H1 (cell line): ENCODE measurements at regions not wholly inside any gene's neighbourhood (a gene's known extent, or its start where the extent isn't known, plus 50 kb on each side); places are given as distances from the start of the nearest gene placed in this dataset.
A peak's percentile ranks its signal among the peaks of the same experiment; 100 is the strongest.

ENCODE experiments used
- CEBPB ChIP-seq: IDR thresholded peaks from 2 replicates; pipeline ENCODE4 v1.6.1; 2012; ENCODE audit warnings: low read depth, low read length
- CTBP2 ChIP-seq: IDR thresholded peaks from 2 replicates; pipeline ENCODE4 v1.7.0; 2011; ENCODE audit warnings: borderline replicate concordance, mild to moderate bottlenecking, moderate library complexity, mixed read lengths, low read length; ENCODE audit not compliant: insufficient read depth, insufficient read length
- EP300 ChIP-seq, 2 experiments: IDR thresholded peaks; 1 replicate in 1 of 2; 2 replicates in 1 of 2; pipeline ENCODE4 v1.6.1; 2011 to 2012; ENCODE audit warnings: low read depth in 2 of 2, low read length in 2 of 2, mild to moderate bottlenecking in 2 of 2, borderline replicate concordance in 1 of 2, inconsistent platforms in 1 of 2, moderate library complexity in 1 of 2
- HDAC2 ChIP-seq, 2 experiments: fragments of 300-600 bp in 1 of 2; sonication (generic) in 1 of 2; IDR thresholded peaks; 2 replicates each; pipeline ENCODE4 v1.6.1; 2011 to 2012; ENCODE audit warnings: low read depth in 2 of 2, low read length in 2 of 2, mild to moderate bottlenecking in 2 of 2, moderate library complexity in 2 of 2, borderline replicate concordance in 1 of 2, inconsistent platforms in 1 of 2
- KDM4A ChIP-seq: IDR thresholded peaks from one replicate; pipeline ENCODE4 v1.7.1; 2012; ENCODE audit warnings: low read depth, mild to moderate bottlenecking, moderate library complexity, low read length, inconsistent platforms; ENCODE audit not compliant: severe bottlenecking
- PHF8 ChIP-seq: fragments of 200-600 bp; sonication (generic); conservative IDR thresholded peaks from 2 replicates; pipeline ENCODE4 v1.7.1; 2012; ENCODE audit warnings: low read depth, mild to moderate bottlenecking, inconsistent platforms, low read length, moderate library complexity
- POLR2A ChIP-seq, 2 experiments: IDR thresholded peaks; 1 replicate in 1 of 2; 2 replicates in 1 of 2; pipeline ENCODE4 v1.6.1; 2011; ENCODE audit warnings: low read depth in 2 of 2, low read length in 2 of 2, mild to moderate bottlenecking in 2 of 2; ENCODE audit errors: control extremely low read depth in 1 of 2
- SP4 ChIP-seq: IDR thresholded peaks from 2 replicates; pipeline ENCODE4 v1.6.1; 2012; ENCODE audit warnings: low read length, inconsistent platforms
- SRF ChIP-seq: IDR thresholded peaks from 2 replicates; pipeline ENCODE4 v1.6.1; 2011; ENCODE audit warnings: mild to moderate bottlenecking, low read depth, low read length, moderate library complexity
- TEAD4 ChIP-seq: IDR thresholded peaks from 2 replicates; pipeline ENCODE4 v1.6.1; 2012; ENCODE audit warnings: low read depth, low read length, inconsistent platforms, mixed read lengths
- USF2 ChIP-seq: IDR thresholded peaks from 2 replicates; pipeline ENCODE4 v1.6.1; 2011; ENCODE audit warnings: low read length, improper control_type of control experiment
- YY1 ChIP-seq: IDR thresholded peaks from 2 replicates; pipeline ENCODE4 v1.6.1; 2011; ENCODE audit warnings: low read depth, mild to moderate bottlenecking, low read length
- TF ChIP-seq, protein P1 (sequence below): IDR thresholded peaks from 2 replicates; pipeline ENCODE4 v1.6.1; 2012; ENCODE audit warnings: inconsistent platforms
- TF ChIP-seq, protein P2 (sequence below): IDR thresholded peaks from 2 replicates; pipeline ENCODE4 v1.6.1; 2011; ENCODE audit warnings: low read depth, mild to moderate bottlenecking, low read length; ENCODE audit not compliant: insufficient read depth
- TF ChIP-seq, protein P3 (sequence below), 3 experiments: IDR thresholded peaks; 1 replicate in 2 of 3; 2 replicates in 1 of 3; pipeline versions ENCODE4 v1.5.1 to v1.6.1; 2011; ENCODE audit warnings: low read length in 3 of 3, mild to moderate bottlenecking in 3 of 3, inconsistent platforms in 2 of 3, low read depth in 1 of 3, moderate library complexity in 1 of 3; ENCODE audit not compliant: insufficient read depth in 1 of 3; ENCODE audit errors: control extremely low read depth in 1 of 3

DNA sequence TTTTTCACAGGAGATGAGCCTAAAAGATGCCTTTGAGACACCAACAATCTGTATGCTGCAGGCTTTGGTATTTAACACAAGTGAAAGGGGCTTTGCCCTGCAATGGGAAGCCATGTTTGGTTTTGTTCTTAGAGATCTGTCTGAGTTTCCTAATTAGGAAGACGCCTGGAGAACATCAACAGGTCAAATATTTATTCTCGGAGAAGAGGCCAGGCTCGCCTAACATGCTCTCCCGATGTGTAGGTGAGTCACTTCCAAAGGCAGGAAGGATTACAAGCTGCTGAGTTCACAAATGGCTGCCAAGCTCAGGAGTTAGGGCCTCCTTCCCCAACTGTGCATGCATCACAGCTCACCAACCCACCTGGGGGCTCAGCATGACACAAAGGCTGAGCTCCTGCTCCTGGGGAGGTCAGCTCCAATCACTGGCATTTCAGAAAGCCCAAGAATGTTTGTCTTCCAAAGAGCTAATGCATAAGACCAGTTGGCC lies 119.5 kb upstream of the PRICKLE2 start (continued):
- TF ChIP-seq HDAC2 (IDR thresholded peaks at IDR 0.05; ENCODE audit: borderline replicate concordance in 1 of 2, low read depth in 2 of 2, low read length in 2 of 2): peak in 1 of 2 experiments; percentile 93; a peak in 3 of 4 replicates
- TF ChIP-seq CTBP2: no peak
- no peak; the same call in 1 of the 2 replicates for TF ChIP-seq CEBPB
- TF ChIP-seq, protein P1, sequence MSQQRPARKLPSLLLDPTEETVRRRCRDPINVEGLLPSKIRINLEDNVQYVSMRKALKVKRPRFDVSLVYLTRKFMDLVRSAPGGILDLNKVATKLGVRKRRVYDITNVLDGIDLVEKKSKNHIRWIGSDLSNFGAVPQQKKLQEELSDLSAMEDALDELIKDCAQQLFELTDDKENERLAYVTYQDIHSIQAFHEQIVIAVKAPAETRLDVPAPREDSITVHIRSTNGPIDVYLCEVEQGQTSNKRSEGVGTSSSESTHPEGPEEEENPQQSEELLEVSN: no peak
- TF ChIP-seq USF2: no peak
- no peak for TF ChIP-seq KDM4A
- no peak for TF ChIP-seq PHF8
- TF ChIP-seq EP300 (IDR thresholded peaks at IDR 0.05; ENCODE audit: borderline replicate concordance in 1 of 2, low read depth in 2 of 2, low read length in 2 of 2): peak in 1 of 2 experiments; percentile 65; a peak in 1 of 3 replicates
- peak; percentile 90 for TF ChIP-seq TEAD4
- TF ChIP-seq SRF: no peak
- TF ChIP-seq, protein P2, sequence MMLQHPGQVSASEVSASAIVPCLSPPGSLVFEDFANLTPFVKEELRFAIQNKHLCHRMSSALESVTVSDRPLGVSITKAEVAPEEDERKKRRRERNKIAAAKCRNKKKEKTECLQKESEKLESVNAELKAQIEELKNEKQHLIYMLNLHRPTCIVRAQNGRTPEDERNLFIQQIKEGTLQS: no peak
- TF ChIP-seq, protein P3, sequence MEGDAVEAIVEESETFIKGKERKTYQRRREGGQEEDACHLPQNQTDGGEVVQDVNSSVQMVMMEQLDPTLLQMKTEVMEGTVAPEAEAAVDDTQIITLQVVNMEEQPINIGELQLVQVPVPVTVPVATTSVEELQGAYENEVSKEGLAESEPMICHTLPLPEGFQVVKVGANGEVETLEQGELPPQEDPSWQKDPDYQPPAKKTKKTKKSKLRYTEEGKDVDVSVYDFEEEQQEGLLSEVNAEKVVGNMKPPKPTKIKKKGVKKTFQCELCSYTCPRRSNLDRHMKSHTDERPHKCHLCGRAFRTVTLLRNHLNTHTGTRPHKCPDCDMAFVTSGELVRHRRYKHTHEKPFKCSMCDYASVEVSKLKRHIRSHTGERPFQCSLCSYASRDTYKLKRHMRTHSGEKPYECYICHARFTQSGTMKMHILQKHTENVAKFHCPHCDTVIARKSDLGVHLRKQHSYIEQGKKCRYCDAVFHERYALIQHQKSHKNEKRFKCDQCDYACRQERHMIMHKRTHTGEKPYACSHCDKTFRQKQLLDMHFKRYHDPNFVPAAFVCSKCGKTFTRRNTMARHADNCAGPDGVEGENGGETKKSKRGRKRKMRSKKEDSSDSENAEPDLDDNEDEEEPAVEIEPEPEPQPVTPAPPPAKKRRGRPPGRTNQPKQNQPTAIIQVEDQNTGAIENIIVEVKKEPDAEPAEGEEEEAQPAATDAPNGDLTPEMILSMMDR (IDR thresholded peaks at IDR 0.05; ENCODE audit: control extremely low read depth in 1 of 3, insufficient read depth in 1 of 3, low read depth in 1 of 3, low read length in 3 of 3): no peak
- TF ChIP-seq YY1: peak; percentile 85
- no peak for TF ChIP-seq POLR2A (IDR thresholded peaks at IDR 0.05; ENCODE audit: control extremely low read depth in 1 of 2, low read depth in 2 of 2, low read length in 2 of 2)
- TF ChIP-seq SP4: no peak
